Right ventricle myocardium superior (tissue), 1 donor: ENCODE measurements at regions not wholly inside any gene's neighbourhood (a gene's known extent, or its start where the extent isn't known, plus 50 kb on each side); places are given as distances from the start of the nearest gene placed in this dataset.
"Not testable (repeated sequence)": the region's sequence is repeated elsewhere in the genome, so short reads cannot be mapped to it uniquely, and the experiment has no call there.

ENCODE experiments used
- ATAC-seq: fragments of 200-7000 bp; cut with Tn5 transposase; one replicate; pipeline ENCODE4 v1.9.1; 2020; ENCODE audit warnings: mild to moderate bottlenecking; ENCODE audit not compliant: poor library complexity
- DNase-seq: peaks from one replicate; pipeline ENCODE4 v3.0.0-alpha.2; 2020
- intact Hi-C: fragments of 100-400 bp; cut with DNase I; formaldehyde crosslinking; loops from one replicate; pipeline ENCODE4 v1.11.2; 2022
- donor health status: DM: no; HTN: yes; CAD: no; lungs with severe emphysema.

DNA sequence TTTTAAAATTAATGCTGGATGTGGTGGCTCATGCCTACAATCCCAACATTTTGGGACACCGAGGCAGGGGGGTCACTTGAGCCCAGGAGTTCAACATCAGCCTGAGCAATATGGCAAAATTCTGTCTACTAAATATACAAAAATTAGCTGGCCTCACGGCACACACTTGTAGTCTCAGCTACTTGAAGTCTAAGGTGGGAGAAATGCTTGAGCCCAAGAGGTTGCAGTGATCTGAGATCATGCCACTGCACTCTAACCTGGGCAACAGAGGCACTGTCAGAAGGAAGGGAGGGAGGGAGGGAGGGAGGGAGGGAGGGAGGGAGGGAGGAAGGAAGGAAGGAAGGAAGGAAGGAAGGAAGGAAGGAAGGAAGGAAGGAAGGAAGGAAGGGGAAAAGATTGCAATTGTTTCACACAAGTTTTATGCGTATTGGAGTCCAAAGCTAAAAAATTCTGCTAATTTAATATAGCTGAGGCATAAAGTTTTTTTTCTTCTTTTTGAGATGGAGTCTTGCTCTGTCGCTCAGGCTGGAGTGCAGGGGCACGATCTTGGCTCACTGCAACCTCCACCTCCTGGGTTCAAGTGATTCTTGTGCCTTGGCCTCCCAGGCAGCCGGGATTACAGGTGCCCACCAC, 328.8 kb downstream of the KLF12 start:
- intact Hi-C loops, DNase-seq, ATAC-seq: not testable (repeated sequence)

DNA sequence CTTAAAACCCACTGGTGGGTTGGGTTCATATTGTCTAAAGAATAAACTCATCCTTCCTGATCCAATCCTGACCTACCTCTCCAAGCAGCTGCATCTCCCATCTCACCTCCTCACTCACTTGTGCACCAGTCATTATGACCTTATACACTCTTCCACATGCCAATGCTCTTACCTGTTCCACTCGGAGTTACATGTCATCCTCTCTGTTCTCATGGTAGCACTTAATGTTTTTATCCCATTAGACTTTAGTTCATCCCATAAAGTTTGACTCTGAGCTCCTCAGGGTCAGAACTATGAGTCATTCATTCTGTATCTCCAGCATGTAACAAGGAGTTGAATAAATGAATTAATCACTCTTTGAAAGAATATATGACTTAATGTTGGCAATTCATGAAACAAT, 330.2 kb downstream of the KLF12 start:
- intact Hi-C loops = no loop called here
- ATAC-seq (no peak), DNase-seq (no peak)

DNA sequence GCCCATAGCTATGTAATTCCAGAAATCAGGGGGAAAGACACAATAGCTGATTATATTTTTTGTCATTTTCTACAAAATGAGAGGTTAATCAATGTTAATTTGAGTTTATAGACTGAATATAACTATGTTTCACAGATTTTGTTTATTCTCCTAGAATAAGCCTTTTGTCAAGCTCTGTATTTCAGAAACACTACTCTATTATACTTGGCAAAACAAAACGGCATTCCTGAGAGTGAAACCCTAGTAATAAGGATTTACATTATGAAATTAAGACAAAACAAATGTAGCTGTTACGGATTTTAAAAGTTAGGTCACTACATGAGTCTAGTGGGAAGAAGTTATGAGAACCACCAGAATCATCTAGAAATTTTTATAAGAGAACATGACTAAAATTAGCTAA, 334.2 kb downstream of the KLF12 start:
- ATAC-seq (no peak), DNase-seq (no peak)
- intact Hi-C loops = no loop called here

DNA sequence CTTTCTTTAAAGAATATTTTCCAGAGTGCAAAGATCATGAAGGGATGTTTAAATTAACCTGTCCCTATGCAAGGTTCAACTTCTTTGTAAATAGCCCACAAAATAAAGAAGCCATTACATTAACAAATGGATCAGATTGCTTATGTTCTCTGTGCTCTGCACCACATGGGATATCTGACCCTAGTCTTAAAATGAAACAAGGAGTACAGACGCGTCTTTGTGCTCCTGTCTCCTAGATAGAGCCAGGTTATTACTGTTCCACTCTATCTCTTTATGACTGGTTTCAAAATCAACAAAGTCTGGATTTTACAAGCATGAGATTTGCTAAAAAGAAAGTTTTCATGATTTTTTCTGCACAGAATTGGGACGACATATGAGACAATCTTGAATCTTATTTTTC, 339.4 kb downstream of the KLF12 start:
- no peak for DNase-seq
- no peak for ATAC-seq
- intact Hi-C loops = no loop called here

DNA sequence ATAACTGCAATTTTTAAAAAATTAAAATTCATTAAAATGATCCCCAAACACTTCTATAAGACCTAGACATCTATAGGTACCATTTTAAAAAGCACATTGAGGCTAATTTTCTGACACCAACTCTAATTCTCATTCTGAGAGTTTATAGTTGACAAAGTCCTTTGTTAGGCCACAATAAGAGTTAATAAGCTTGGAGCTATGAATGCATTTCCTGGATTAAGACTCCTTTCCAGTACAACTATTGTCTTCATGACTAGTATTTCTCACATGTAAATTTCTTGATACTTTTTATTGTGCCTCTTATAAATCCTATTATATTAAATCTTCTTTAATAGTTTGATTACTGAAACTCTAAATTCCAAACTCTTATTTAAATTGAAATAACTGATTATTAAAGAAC, 340.8 kb downstream of the KLF12 start:
- intact Hi-C loops = no loop called here
- no peak for DNase-seq
- ATAC-seq = no peak

DNA sequence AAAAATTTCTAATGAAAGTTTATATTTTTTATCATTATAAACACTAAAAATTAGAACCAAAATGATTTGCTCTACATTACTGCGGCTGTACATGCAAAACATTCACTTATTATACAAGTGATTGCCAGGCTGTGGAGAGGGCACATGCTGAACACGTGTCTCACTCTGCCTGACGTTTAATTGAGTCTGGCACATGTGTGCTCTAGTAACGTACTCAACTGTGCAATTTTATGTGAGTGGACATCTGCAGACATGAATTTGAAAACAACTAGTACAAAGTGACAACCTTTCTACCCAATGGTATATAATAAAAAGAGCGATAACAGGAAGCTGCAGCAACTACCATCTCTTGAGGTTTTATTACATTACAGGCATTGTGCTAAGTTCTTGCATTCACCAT, 341.4 kb downstream of the KLF12 start:
- intact Hi-C loops = no loop called here
- no peak for DNase-seq
- no peak for ATAC-seq

DNA sequence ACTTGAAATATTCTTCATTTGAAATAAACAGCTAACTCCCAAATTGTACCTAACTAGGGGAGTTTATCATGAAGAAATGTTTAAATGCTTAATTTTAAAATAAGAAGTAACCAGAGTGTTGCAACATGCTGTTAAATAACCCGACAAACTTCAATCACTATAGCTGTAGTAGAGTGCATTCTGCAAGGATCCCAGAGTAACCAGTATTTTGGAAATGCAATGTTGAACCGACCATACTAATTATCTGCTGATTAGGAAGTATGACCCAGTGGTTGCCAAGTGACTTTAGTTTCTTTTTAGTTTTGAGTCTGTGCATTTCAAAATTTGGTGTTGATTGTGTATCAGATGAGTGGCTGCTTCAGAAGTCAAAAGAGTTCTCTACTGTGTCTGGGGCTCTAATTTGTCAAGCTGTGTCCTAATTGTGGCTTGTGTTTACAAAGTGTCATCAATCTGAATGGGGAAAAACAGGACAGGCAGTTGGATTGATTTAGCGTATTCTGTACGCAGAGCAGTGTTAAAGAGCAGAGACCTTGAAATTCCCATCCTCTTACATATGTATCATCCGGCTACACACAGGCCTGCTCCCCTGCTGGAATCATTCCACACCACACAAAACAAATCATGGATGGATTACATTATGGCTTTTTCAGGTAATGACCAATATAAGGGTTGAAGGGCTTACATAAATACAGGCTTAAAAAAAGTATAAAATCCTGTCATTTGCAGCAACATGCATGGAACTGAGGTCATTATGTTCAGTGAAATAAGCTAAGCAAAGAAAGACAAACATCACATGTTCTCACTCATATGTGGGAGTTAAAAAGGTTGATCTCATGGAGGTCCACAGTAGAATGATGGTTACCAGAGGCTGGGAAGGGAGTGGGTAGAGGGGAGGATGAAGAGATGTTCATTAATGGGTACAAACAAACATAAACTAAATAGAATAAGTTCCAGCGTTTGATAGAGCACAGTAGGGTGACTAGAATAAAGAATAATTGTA, 351.5 kb downstream of the KLF12 start:
- ATAC-seq = peak; percentile 34
- intact Hi-C loops = no loop called here
- no peak for DNase-seq

DNA sequence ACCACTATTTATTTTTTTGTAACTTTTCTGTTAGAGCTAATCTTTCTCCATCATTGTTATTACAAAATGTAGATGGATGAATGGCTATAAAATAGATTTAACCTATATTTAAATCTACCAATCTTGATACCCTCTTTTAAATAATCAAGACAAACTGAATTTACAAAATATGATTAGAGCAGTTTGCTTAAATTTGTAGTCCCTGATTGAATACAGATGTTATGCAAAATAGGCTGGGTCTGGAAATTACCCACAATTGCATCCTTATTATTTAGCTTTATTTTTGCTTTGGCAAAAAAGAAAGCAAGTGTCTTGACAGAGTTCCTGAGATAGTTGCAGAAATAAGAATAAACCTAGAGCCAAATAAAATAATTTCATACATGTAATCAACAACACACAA, 352.8 kb downstream of the KLF12 start:
- DNase-seq = no peak
- ATAC-seq = no peak
- intact Hi-C loops = no loop called here

DNA sequence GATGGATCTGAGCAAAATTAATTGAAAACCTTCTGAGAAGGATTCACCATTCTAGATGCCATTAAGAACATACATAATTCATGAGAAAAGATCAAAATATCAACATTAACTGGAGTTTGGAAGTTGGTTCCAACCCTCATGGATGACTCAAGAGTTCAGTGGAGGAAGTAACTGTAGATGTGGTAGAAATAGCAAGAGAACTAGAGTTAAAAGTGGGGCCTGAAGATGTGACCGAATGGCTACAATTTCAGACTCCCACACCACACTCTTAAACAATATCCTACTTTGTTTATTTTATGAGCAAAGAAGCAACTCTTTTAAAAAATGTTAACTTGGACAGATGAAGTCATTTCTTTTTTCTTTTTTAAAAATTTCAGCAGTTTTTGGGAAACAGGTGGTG, 354.3 kb downstream of the KLF12 start:
- intact Hi-C loops = no loop called here
- ATAC-seq = no peak
- DNase-seq = no peak

DNA sequence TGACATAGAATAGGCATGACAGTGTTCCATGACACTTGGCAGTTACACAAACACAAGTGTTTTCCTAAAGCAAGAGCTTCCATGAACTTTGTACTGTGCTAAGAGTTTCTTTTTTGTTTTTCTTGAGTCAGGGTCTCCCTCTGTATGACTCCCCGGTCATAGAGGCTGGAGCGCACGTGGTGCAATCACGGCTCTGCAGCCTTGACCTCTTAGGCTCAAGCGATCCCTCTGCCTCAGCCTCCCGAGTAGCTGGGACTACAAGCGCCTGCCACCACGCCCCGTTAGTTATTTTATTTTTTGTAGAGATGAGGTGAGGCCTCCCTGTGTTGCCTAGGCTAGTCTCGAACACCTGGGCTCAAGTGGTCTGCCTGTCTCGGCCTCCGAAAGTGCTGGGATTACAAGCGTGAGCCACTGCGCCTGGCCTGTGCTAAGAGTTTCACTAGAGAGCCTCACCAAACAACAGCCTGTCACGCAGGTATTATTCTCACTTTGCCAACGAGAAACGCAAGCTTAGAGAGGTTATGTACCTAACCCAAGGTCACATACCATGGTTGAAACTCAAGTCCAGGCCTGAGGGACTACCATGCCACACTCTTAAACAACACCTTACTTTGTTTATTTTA, 355.9 kb downstream of the KLF12 start:
- intact Hi-C loops = no loop called here
- no peak for ATAC-seq

DNA sequence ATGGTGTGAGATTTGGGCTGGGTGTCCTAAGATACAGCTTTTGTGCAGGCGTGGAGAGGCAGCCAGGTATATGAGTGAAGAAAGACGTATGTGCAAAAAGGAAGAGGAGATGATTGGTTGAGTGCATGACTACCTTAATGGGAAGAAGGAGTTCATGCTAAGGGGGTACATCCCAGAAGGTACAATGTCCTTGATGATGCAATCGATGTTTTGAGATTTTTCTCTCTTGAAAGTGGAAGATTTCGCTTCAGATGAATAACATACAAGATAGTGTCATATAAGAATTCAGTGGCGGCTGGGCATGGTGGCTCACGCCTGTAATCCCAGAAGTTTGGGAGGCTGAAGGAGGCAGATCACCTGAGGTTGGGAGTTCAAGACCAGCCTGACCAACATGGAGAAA, 357.1 kb downstream of the KLF12 start:
- ATAC-seq = no peak
- no peak for DNase-seq
- intact Hi-C loops = no loop called here

More for the DNA sequence above, 355.9 kb downstream of the KLF12 start:
- DNase-seq = no peak

DNA sequence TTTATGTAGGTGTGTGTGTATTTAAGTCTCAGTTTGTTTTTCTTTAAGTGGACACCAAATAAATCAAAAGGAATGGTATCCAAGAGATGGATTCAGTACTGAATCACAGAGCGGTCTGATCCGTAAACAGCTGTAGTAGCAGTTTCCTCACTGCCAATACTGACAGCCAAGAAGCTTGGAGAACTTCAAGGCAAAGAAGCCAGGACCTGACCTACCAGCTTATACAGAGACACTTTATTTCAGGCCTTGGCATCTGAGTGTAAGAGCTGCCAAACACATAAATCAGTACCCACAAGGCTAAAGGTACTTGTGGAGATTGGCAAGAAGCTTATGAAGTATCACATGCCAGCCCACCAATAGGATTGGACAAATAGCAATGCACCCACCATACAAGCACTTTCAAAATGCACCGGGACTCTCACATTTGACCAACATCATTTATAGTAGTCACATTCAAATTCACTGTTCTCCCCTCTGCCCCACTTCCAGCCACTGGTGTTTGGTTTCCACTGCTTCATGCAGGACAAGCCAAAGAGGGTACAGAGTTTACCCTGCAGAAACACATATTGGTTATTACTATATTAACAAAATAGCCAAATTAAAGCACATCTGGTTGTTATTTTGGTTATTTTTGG, 357.9 kb downstream of the KLF12 start:
- intact Hi-C loops = no loop called here
- DNase-seq = no peak
- peak; percentile 79 for ATAC-seq

DNA sequence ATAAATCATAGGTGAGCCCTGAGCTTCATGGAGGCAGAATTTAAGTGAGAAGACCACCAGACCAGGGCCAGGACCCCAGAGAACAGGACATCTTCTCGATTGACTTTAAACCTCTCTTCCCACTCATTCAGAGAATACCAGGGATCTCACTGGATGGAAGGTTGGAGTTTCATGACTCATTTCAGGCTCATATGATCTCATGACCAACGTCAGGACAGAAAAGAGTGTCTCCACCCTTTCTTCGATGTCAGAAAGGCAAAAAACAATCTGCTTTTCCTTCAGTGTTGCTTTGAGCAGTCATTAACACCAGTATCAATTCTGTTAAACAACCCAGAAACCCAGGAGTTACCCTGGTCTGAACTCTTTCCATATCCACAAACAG, 361.0 kb downstream of the KLF12 start:
- ATAC-seq = no peak
- DNase-seq = no peak
- intact Hi-C loops = no loop called here

DNA sequence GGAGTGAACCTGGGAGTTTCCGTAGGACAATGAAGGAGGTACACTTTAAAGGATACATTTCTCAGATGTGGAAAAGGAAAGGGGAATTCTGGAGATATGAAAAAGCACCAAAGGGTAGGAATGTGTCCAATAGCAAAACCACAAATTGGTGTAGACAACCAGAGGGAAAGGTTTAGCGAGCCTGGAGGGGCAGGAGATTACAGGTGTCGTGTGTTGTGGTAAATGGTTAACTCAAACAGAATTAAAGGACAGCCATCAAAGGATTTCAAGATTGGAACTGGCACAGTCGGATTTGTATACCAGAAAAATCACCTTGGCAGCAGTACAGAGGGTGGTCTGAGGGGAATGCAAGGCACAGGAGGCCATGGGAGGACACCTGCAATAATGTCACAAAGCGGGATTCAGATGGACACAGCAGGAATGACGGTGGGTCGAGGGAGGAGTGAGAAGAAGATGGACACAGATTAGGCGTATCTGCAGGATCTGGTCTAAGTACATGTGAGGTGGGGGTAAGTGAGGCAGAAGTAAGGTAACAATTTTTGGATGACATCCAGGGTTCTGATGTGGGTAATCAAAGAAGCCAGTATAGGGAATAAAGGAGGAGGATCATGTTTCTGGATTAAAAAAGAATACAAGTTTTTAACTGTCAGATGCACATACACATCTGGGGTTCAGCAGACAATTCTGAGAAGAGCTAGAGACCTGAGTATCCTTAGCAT, 361.6 kb downstream of the KLF12 start:
- DNase-seq (no peak), ATAC-seq (no peak)
- intact Hi-C loops = no loop called here

DNA sequence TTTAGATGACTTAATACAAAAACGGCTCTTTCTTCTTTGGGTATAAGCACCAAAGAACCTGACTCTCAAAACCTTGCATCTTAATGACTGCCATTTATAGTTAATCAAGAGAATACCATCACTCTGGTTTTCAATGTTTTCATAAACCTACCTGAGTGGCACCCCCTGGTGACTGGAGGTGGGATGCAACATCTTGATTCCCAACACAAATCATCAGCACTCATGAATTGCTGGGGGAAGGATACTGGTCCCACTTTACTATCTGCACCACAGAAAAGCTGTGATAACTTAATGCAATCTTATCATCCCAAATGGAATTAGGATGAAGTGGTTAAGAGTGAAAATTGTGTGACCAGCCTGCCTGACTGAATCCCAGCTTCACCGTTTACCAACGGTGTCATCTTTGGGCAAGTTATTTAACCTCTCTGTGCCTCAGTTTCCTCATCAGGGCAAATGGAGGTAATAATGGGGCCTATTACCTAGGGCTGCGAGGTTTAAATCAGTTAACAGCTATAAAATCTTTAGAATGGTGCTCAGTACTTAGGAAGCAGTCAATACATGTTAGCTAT, 366.4 kb downstream of the KLF12 start:
- DNase-seq (no peak), ATAC-seq (no peak)
- intact Hi-C loops = no loop called here

DNA sequence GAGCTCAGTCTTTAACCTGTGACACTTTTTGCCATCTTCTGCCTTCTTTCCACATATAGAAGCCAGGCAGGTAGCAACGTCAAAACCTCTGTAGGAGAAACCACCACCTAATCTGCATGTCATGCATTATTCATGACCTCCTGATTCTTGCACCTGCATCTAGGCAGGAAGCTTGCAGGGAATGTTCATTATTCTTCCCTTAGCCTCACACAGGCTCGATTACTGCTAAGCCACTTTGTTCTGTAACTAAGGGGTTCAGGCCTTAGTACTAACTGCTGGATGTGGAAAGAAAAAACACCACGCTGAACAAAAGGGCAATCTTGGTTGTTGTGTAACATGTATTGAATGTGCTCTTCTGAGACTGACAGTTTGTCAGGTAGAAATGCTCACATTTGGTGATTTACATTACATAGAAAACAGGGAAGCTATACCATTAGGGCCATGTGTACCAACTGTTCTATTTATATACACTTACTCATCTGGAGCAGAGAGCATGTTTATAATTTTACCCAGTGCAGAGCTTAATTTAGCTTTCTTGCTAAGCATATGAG, 366.9 kb downstream of the KLF12 start:
- intact Hi-C loops = no loop called here
- ATAC-seq = peak; percentile 59

DNA sequence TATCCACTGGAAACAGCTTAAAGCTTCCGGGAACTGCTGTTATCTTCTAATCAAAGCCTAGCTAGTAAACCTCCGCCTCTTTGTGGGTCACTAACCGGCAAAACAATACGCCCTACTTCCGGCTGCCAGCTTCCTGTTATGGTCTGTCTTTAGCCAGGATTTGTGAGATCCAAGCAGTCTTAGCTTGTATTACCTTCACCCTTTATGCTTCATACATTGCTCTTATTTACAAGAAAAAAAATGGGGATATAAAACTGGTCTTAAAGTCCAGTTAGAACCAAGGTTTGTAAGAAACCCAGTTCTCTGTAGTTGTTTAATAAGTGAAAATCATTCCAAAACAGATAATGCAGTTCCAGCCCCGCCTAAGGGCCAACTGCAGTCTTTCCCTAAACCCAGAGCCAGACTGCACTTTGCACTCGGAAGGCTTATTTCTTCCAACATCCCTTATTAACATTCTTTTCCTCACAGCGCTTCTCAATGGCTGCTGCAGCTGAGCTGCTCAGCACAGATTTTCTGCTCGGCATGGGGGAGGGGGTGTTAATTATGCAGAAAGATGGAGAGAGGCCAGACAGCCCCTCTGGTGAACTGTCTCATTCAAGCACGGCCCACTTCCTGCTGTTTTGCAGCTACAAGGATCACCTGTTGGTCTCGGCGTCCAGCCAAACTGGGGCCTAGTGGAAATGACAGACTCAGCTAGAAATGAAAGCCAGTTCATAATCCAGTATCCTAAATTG, 368.4 kb downstream of the KLF12 start:
- ATAC-seq (peak; percentile 80), DNase-seq (peak; percentile 90)
- intact Hi-C loops = no loop called here

More for the DNA sequence above, 366.9 kb downstream of the KLF12 start:
- no peak for DNase-seq
